Neural progenitor cell (in vitro differentiated cells): ENCODE measurements at regions not wholly inside any gene's neighbourhood (a gene's known extent, or its start where the extent isn't known, plus 50 kb on each side); places are given as distances from the start of the nearest gene placed in this dataset.

Experiments
- DNase-seq: peaks from one replicate; pipeline ENCODE4 v3.0.0-alpha.2; 2016; ENCODE audit warnings: low spot score
- H2AFZ ChIP-seq: fragments of 200-600 bp; sonication (generic); replicated peaks from 2 replicates; pipeline ENCODE4 v1.6.1; 2016; ENCODE audit warnings: antibody characterized with exemption
- H3F3A ChIP-seq: fragments of 200-600 bp; sonication (generic); 2 replicates; pipeline ENCODE4 v1.6.1; 2016; ENCODE audit warnings: antibody characterized with exemption, low read depth
- H3K27ac ChIP-seq: fragments of 200-600 bp; sonication (generic); 2 replicates; pipeline ENCODE4 v1.5.1; 2016; ENCODE audit warnings: mild to moderate bottlenecking
- H3K27me3 ChIP-seq: fragments of 200-600 bp; sonication (generic); 2 replicates; pipeline ENCODE4 v1.6.1; 2016; ENCODE audit warnings: mild to moderate bottlenecking, moderate library complexity
- H3K36me3 ChIP-seq: fragments of 200-600 bp; sonication (generic); 2 replicates; pipeline ENCODE4 v1.5.1; 2016
- H3K4me1 ChIP-seq: fragments of 200-600 bp; sonication (generic); 2 replicates; pipeline ENCODE4 v1.6.1; 2016; ENCODE audit warnings: mixed run types
- H3K4me2 ChIP-seq: fragments of 200-600 bp; sonication (generic); 2 replicates; pipeline ENCODE4 v1.6.1; 2016
- H3K4me3 ChIP-seq: fragments of 200-600 bp; sonication (generic); 2 replicates; pipeline ENCODE4 v1.5.1; 2016
- H3K79me2 ChIP-seq: fragments of 200-600 bp; sonication (generic); 2 replicates; pipeline ENCODE4 v1.6.1; 2016; ENCODE audit warnings: low read depth
- H3K9ac ChIP-seq: fragments of 200-600 bp; sonication (generic); 2 replicates; pipeline ENCODE4 v1.6.1; 2016
- H3K9me3 ChIP-seq: fragments of 200-600 bp; sonication (generic); 2 replicates; pipeline ENCODE4 v1.5.1; 2016; ENCODE audit warnings: low read depth
- H4K20me1 ChIP-seq: fragments of 200-600 bp; sonication (generic); 2 replicates; pipeline ENCODE4 v1.6.1; 2016; ENCODE audit warnings: low read depth
- H3K27ac Mint-ChIP-seq: 3 replicates; pipeline ENCODE4 v1.8.0; 2021; ENCODE audit warnings: mixed read lengths
- H3K27me3 Mint-ChIP-seq: 2 replicates; pipeline ENCODE4 v1.8.0; 2022; ENCODE audit warnings: low read depth, mild to moderate bottlenecking, inconsistent platforms, moderate library complexity, mixed read lengths; ENCODE audit not compliant: insufficient read depth
- H3K36me3 Mint-ChIP-seq: 3 replicates; pipeline ENCODE4 v1.8.0; 2021; ENCODE audit warnings: mixed read lengths
- H3K4me1 Mint-ChIP-seq: 3 replicates; pipeline ENCODE4 v1.8.0; 2021; ENCODE audit warnings: mixed read lengths
- H3K4me3 Mint-ChIP-seq: 3 replicates; pipeline ENCODE4 v1.8.0; 2021; ENCODE audit warnings: mild to moderate bottlenecking, moderate library complexity, mixed read lengths
- H3K9me3 Mint-ChIP-seq: 3 replicates; pipeline ENCODE4 v1.8.0; 2020; ENCODE audit warnings: mixed read lengths
- EZH2 ChIP-seq: fragments of 200-600 bp; sonication (generic); IDR thresholded peaks from 2 replicates; pipeline ENCODE4 v1.6.1; 2017; ENCODE audit warnings: antibody characterized with exemption, mild to moderate bottlenecking, moderate library complexity
- EZH2phosphoT487 ChIP-seq: fragments of 200-600 bp; sonication (generic); IDR thresholded peaks from 2 replicates; pipeline ENCODE4 v1.6.1; 2017; ENCODE audit warnings: antibody characterized with exemption
- TF ChIP-seq, protein P1 (sequence below): fragments of 200-600 bp; sonication (generic); IDR thresholded peaks from 2 replicates; pipeline ENCODE4 v1.5.1; 2017; ENCODE audit warnings: antibody characterized with exemption, mild to moderate bottlenecking

- no peak overlapping the region for H3K4me3 Mint-ChIP-seq
- no peaks in the 10 kb centered on the region for H3K4me1 Mint-ChIP-seq
- Histone ChIP-seq H3K4me2 (no peak overlapping the region), H3K4me1 (no peaks in the 10 kb centered on the region), H3K79me2 (no peaks in the 10 kb centered on the region), H3K27ac (no peak overlapping the region), H2AFZ (no peak overlapping the region), H3K9me3 (no peaks in the 10 kb centered on the region), H3K9ac (no peak overlapping the region), H4K20me1 (no peaks in the 10 kb centered on the region), H3K27me3 (peaks cover 8% of the 10 kb centered on the region), H3K36me3 (no peaks in the 10 kb centered on the region), H3F3A (no peaks in the 10 kb centered on the region), H3K4me3 (no peak overlapping the region)
- H3K27me3 Mint-ChIP-seq: peaks cover 2% of the 10 kb centered on the region
- H3K27ac Mint-ChIP-seq: no peak overlapping the region
- H3K9me3 Mint-ChIP-seq: no peaks in the 10 kb centered on the region
- peak; percentile 17 for DNase-seq
- H3K36me3 Mint-ChIP-seq: no peaks in the 10 kb centered on the region
- TF ChIP-seq EZH2phosphoT487 (no peak), EZH2 (no peak)
- TF ChIP-seq, protein P1, sequence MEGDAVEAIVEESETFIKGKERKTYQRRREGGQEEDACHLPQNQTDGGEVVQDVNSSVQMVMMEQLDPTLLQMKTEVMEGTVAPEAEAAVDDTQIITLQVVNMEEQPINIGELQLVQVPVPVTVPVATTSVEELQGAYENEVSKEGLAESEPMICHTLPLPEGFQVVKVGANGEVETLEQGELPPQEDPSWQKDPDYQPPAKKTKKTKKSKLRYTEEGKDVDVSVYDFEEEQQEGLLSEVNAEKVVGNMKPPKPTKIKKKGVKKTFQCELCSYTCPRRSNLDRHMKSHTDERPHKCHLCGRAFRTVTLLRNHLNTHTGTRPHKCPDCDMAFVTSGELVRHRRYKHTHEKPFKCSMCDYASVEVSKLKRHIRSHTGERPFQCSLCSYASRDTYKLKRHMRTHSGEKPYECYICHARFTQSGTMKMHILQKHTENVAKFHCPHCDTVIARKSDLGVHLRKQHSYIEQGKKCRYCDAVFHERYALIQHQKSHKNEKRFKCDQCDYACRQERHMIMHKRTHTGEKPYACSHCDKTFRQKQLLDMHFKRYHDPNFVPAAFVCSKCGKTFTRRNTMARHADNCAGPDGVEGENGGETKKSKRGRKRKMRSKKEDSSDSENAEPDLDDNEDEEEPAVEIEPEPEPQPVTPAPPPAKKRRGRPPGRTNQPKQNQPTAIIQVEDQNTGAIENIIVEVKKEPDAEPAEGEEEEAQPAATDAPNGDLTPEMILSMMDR: no peak
Measured at GRCh38 chr7:31249671-31250070, 90.9 kb downstream of the NEUROD6 start.

GRCh38 chr7:31236868-31237267, 103.7 kb downstream of the NEUROD6 start:
- Mint-ChIP-seq H3K4me3 (no peak overlapping the region), H3K36me3 (no peaks in the 10 kb centered on the region), H3K27ac (no peak overlapping the region), H3K4me1 (no peaks in the 10 kb centered on the region), H3K9me3 (no peaks in the 10 kb centered on the region), H3K27me3 (no peaks in the 10 kb centered on the region)
- Histone ChIP-seq H3K4me2 (no peak overlapping the region), H3K27ac (no peak overlapping the region), H3K27me3 (no peaks in the 10 kb centered on the region), H2AFZ (no peak overlapping the region), H3F3A (no peaks in the 10 kb centered on the region), H3K79me2 (no peaks in the 10 kb centered on the region), H3K9me3 (no peaks in the 10 kb centered on the region), H3K4me1 (no peaks in the 10 kb centered on the region), H3K36me3 (no peaks in the 10 kb centered on the region), H3K9ac (no peak overlapping the region), H4K20me1 (no peaks in the 10 kb centered on the region), H3K4me3 (no peak overlapping the region)
- DNase-seq: no peak
- no peak for TF ChIP-seq EZH2phosphoT487
- TF ChIP-seq, protein P1: no peak
- no peak for TF ChIP-seq EZH2

GRCh38 chr7:31234836-31235605, 105.5 kb downstream of the NEUROD6 start:
- H3K4me2 ChIP-seq: no peak overlapping the region
- Mint-ChIP-seq H3K9me3 (no peaks in the 10 kb centered on the region), H3K4me3 (no peak overlapping the region), H3K4me1 (no peaks in the 10 kb centered on the region), H3K27ac (no peak overlapping the region), H3K36me3 (no peaks in the 10 kb centered on the region), H3K27me3 (no peaks in the 10 kb centered on the region)
- no peak overlapping the region for H3K9ac ChIP-seq
- TF ChIP-seq EZH2phosphoT487 (no peak), EZH2 (no peak)
- TF ChIP-seq, protein P1: no peak
- H3F3A ChIP-seq: no peaks in the 10 kb centered on the region
- H3K27ac ChIP-seq: no peak overlapping the region
- no peaks in the 10 kb centered on the region for H3K79me2 ChIP-seq
- H3K9me3 ChIP-seq: no peaks in the 10 kb centered on the region
- H3K4me3 ChIP-seq: no peak overlapping the region
- no peaks in the 10 kb centered on the region for H3K36me3 ChIP-seq
- no peaks in the 10 kb centered on the region for H3K4me1 ChIP-seq
- no peaks in the 10 kb centered on the region for H3K27me3 ChIP-seq
- H4K20me1 ChIP-seq: no peaks in the 10 kb centered on the region
- H2AFZ ChIP-seq: peak overlapping the region; percentile 72
- no peak for DNase-seq
